NCI-H2196 (cell line): ENCODE measurements at regions not wholly inside any gene's neighbourhood (a gene's known extent, or its start where the extent isn't known, plus 50 kb on each side); places are given as distances from the start of the nearest gene placed in this dataset.

ENCODE experiments used
- DNase-seq: peaks from one replicate; lab custom pipeline; 2025; ENCODE audit not compliant: unreplicated experiment; lab: John Stamatoyannopoulos, UW

GRCh38 chr5:141800617-141801016 lies 77.6 kb downstream of the PCDH1 start:
- DNase-seq: no peak

- no peak for DNase-seq
These were observed 78.6 kb downstream of the PCDH1 start for GRCh38 chr5:141799507-141800167.

DNA sequence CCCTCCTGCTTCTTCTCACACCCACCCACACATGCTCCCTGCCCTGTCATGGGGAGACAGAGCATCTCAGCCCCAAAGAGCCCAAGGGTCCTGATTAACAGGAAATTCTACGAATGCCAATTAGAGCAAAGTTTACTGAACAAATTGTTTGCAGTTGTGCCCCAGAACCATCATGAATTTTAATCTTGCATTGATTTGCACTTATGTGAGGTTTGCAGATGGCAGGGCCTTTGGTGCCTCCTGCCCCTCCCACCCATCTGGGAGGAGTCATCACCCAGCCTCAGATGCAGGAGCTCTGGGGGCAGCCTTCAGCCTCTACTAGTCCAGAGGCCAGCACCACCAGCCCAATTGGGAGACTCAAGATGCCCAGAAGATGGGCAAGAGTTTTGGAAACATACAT lies 80.8 kb downstream of the PCDH1 start:
- no peak for DNase-seq

DNA sequence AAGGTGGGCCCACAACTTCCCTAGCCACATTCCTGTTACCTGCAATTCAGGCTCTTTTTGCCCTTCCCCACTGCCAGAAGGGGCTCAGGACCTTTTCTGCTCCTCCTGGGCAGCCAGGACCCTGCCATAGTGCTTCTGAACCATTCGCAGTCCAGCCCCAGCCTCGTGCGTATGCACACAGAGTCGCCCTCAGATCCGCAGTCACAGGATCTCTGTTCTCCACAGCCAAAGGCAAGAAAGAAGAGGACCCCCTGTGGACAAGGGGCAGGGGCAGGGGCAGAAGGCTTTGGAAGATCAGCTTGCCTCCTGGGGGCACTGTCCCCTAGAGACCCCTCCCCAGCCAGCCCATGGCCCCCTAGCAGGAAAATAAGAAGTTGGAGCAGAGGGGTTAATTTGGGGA lies 82.8 kb downstream of the PCDH1 start:
- DNase-seq: no peak

DNA sequence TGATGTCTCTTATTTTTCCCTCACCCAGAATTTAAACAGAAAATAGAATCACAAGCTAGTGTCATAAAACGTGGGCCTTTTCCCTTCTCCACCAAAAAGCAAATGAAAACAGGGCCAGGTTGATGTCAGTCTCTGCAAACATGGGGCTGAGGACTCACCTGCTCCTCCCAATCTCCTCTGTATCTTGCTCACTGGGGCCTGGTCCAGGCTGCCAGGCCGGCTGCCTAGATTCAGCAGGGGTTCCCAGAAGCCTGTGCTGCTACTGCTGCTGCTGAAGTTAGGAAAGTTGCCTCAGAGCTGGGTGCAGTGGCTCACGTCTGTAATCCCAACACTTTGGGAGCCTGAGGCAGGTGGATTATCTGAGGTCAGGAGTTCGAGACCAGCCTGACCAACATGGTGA lies 84.3 kb downstream of the PCDH1 start:
- no peak for DNase-seq

- DNase-seq: no peak
These were observed 84.8 kb downstream of the PCDH1 start for GRCh38 chr5:141793403-141793802.

DNA sequence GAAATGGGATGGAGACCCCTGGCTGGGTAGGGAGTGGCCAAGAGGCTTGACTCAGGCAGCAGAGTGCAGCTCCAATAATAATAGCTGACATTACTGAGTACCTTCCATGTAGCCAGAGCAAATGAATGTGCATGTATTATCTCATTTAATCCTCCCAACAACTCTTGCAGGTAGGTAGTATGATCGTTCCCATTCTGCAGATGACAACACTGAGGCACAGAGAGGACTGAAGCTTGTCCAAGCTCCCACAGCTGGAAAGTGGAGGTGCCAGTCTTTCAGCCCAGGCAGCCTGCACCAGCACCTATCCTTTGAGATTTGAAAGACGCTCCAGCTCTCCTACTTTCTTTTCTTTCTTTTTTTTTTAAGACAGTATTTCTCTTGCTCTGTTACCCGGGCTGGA lies 87.6 kb downstream of the PCDH1 start:
- DNase-seq: no peak

- no peak for DNase-seq
These were observed 88.9 kb downstream of the PCDH1 start for GRCh38 chr5:141789330-141789729.

DNA sequence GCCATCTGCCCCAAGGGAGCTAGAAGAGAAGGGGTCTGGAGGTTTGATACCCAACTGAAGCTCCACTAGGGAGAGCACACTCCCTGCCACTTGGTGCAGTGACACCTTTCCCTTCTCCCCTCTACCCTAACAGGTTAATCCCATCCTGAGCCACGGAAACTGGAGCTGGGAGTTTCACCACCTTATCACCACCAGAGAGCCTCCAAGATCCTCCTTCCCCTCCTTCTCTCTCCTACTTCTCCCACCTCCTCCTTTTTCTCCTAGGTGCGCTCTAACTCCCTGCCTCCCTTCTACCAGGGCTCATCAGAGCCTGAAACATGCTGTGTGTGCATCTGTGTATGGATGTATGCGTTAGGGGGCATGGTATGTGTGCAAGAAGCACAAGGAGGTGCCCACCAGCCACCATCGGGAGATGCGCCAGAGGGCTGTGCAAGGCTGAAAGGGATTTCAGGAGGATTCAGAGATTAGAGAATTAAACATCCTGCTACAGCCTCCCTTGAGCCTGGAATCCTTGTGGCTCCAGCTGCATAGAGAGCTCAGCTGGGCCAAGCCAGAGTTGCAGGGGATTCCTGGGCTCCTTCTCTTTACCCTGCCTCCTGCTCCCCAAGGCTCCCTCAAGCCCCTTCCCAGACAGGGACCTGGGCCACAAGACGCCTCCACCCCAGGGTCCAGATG lies 89.8 kb downstream of the PCDH1 start:
- no peak for DNase-seq

GRCh38 chr5:141787376-141787775 lies 90.8 kb downstream of the PCDH1 start:
- DNase-seq: peak; percentile 12

- DNase-seq: no peak
These were observed 91.5 kb downstream of the PCDH1 start for GRCh38 chr5:141786700-141787099.

GRCh38 chr5:141785711-141786110 lies 92.5 kb downstream of the PCDH1 start:
- no peak for DNase-seq

- no peak for DNase-seq
These were observed 93.1 kb downstream of the PCDH1 start for GRCh38 chr5:141785135-141785534.

- no peak for DNase-seq
These were observed 93.7 kb downstream of the PCDH1 start for GRCh38 chr5:141784529-141784928.

DNA sequence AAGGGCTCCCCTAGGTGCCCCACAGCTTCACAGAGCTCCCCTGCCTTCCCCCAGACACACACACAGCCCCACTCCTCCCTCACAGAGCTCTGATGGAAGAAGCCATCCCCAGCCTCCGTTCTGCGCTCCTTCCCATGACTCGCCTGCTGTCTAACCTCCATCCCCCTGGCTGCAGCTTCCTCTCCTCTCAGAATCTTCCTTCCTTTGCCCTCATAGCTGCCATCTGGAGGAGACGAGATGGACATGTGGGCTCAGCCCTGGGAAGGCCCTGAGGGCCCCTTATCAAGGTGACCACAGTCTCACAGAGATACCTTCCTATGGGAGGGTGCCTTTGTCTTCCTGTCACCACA lies 94.3 kb downstream of the PCDH1 start:
- no peak for DNase-seq

- DNase-seq: peak; percentile 11
These were observed 94.9 kb downstream of the PCDH1 start for GRCh38 chr5:141783005-141783946.

DNA sequence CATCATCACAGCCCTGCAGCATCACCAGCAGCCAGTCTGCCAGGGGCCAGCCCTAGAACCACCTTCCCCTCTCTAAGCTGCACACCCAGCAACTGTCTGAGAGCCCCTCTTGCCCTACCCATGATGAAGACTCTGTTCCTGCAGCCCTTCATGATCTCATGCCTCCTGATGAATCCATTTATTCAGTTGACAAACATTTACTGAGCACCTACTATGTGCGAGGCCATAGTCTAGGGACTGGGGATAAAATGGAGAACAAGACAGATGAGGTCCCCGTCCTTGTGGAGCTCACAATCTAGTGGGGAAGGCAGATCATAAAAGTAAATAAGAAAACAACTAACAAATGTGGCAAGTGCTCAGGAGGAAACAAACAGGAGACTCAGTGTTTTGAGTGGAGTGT lies 96.3 kb downstream of the PCDH1 start:
- no peak for DNase-seq

- DNase-seq: no peak
These were observed 97.0 kb downstream of the PCDH1 start for GRCh38 chr5:141780952-141781781.

- DNase-seq: no peak
These were observed 97.8 kb downstream of the PCDH1 start for GRCh38 chr5:141780240-141780951.

- no peak for DNase-seq
These were observed 97.5 kb upstream of the ARAP3 start for GRCh38 chr5:141779503-141779973.
